ENCODE measurements at regions not wholly inside any gene's neighbourhood (a gene's known extent, or its start where the extent isn't known, plus 50 kb on each side); places are given as distances from the start of the nearest gene placed in this dataset.

DNA sequence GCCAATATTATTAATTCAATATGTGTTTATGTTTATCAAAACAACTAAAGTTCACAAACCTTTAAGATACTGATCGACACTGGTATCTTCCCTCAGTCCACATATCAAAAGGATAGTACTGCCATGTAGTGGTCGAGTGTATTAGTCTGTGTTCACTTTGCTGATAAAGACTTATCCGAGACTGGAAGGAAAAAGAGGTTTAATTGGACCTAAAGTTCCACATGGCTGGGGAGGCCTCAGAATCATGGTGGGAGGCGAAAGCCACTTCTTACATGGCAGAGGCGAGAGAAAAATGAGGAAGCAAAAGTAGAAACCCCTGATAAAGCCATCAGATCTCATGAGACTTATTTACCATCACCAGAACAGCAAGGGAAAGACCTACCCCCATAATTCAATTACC, 325.4 kb upstream of the PHF14 start:
- TF ChIP-seq EP300 (IDR thresholded peaks at IDR 0.05): no peak
- no peak for TF ChIP-seq CTCF (IDR thresholded peaks at IDR 0.05)
- TF ChIP-seq POLR2A (IDR thresholded peaks at IDR 0.05): no peak

Measured in sigmoid colon (tissue), 4 donors.